Kidney capillary endothelial cell (primary cell): ENCODE measurements at regions not wholly inside any gene's neighbourhood (a gene's known extent, or its start where the extent isn't known, plus 50 kb on each side); places are given as distances from the start of the nearest gene placed in this dataset.
"Not testable (repeated sequence)": the region's sequence is repeated elsewhere in the genome, so short reads cannot be mapped to it uniquely, and the experiment has no call there.

Source experiments
- DNase-seq: peaks from one replicate; pipeline ENCODE4 v3.0.0-alpha.2; 2018; ENCODE audit warnings: low spot score

GRCh38 chrX:52585892-52586291 lies 68.8 kb downstream of the SSX7 start:
- DNase-seq, result no peak

- DNase-seq, result no peak
Measured at GRCh38 chrX:52577464-52578173, 60.8 kb upstream of the XAGE1B start.

GRCh38 chrX:52576946-52577345 lies 60.1 kb upstream of the XAGE1B start:
- no peak for DNase-seq

GRCh38 chrX:52576474-52576873 lies 59.6 kb upstream of the XAGE1B start:
- no peak for DNase-seq

- DNase-seq, result peak; percentile 30
Measured at GRCh38 chrX:52574416-52575275, 57.8 kb upstream of the XAGE1B start.

- not testable (repeated sequence) for DNase-seq
Measured at GRCh38 chrX:52568146-52568545, 51.3 kb upstream of the XAGE1B start.
